IMR-90 (cell line): ENCODE measurements at regions not wholly inside any gene's neighbourhood (a gene's known extent, or its start where the extent isn't known, plus 50 kb on each side); places are given as distances from the start of the nearest gene placed in this dataset.

Experiments used
- ATAC-seq: fragments of 200-7000 bp; cut with Tn5 transposase; 2 replicates; pipeline ENCODE4 v1.9.1; 2020; ENCODE audit warnings: low read depth, mild to moderate bottlenecking, moderate library complexity
- BruUV-seq: library from RNA; stranded (reverse); fragments of 400-500 nt; replicated peaks from 2 replicates; lab custom pipeline; 2021; lab: Mats Ljungman, UMichigan
- CTCF ChIA-PET: fragments of 300-600 bp; formaldehyde crosslinking; extraction: SDS; loops from one replicate; lab custom pipeline; 2021; ENCODE audit warnings: antibody characterized with exemption; lab: Yijun Ruan, JAX
- POLR2A ChIA-PET: fragments of 300-600 bp; sonication (Branson Sonifier 250); formaldehyde crosslinking; loops from one replicate; lab custom pipeline; 2022; ENCODE audit warnings: antibody characterized with exemption; ENCODE audit not compliant: unreplicated experiment; lab: Charles Lee
- DNase-seq: peaks from one replicate; pipeline ENCODE4 v3.0.0; 2013
- H2AFZ ChIP-seq: replicated peaks from 2 replicates; pipeline ENCODE3; 2013; ENCODE audit warnings: low read length, mild to moderate bottlenecking; ENCODE audit not compliant: poor library complexity
- H2AK5ac ChIP-seq: 2 replicates; pipeline ENCODE4 v1.6.1; 2013; ENCODE audit warnings: low read depth, low read length, inconsistent platforms
- H2AK9ac ChIP-seq: replicated peaks from 2 replicates; pipeline ENCODE3; 2013; ENCODE audit warnings: mild to moderate bottlenecking, low read depth, low read length, moderate library complexity; ENCODE audit not compliant: poor library complexity
- H2BK120ac ChIP-seq: 2 replicates; pipeline ENCODE4 v1.6.1; 2013; ENCODE audit warnings: low read depth, low read length, inconsistent platforms
- H2BK15ac ChIP-seq: 3 replicates; pipeline ENCODE4 v1.6.1; 2013; ENCODE audit warnings: low read depth, low read length, inconsistent platforms
- H2BK20ac ChIP-seq: 2 replicates; pipeline ENCODE4 v1.6.1; 2013; ENCODE audit warnings: low read depth, mild to moderate bottlenecking, inconsistent platforms, low read length, moderate library complexity
- H2BK5ac ChIP-seq: 2 replicates; pipeline ENCODE4 v1.6.1; 2013; ENCODE audit warnings: mild to moderate bottlenecking, low read depth, low read length, inconsistent platforms; ENCODE audit not compliant: poor library complexity, severe bottlenecking
- H3K14ac ChIP-seq: replicated peaks from 2 replicates; pipeline ENCODE4 v1.6.1; 2013; ENCODE audit warnings: low read depth, low read length, inconsistent platforms
- H3K18ac ChIP-seq: 2 replicates; pipeline ENCODE4 v1.6.1; 2013; ENCODE audit warnings: low read depth, low read length, control low read depth
- H3K23ac ChIP-seq: 2 replicates; pipeline ENCODE4 v1.6.1; 2013; ENCODE audit warnings: low read depth, low read length, inconsistent platforms
- H3K27ac ChIP-seq: 2 replicates; pipeline ENCODE4 v1.5.1; 2013; ENCODE audit warnings: mild to moderate bottlenecking, control low read depth, low read length; ENCODE audit not compliant: insufficient read depth
- H3K27me3 ChIP-seq: 2 replicates; pipeline ENCODE4 v1.6.1; 2013; ENCODE audit warnings: low read length; ENCODE audit not compliant: control insufficient read depth, insufficient read depth
- H3K36me3 ChIP-seq: 2 replicates; pipeline ENCODE4 v1.6.1; 2013; ENCODE audit warnings: low read length, mixed read lengths; ENCODE audit not compliant: control insufficient read depth, insufficient read depth
- H3K4ac ChIP-seq: 2 replicates; pipeline ENCODE4 v1.6.1; 2013; ENCODE audit warnings: low read depth, low read length, inconsistent platforms
- H3K4me1 ChIP-seq: 2 replicates; pipeline ENCODE4 v1.6.1; 2013; ENCODE audit warnings: low read length, mixed read lengths; ENCODE audit not compliant: control insufficient read depth, insufficient read depth
- H3K4me2 ChIP-seq: 2 replicates; pipeline ENCODE4 v1.6.1; 2013; ENCODE audit warnings: low read depth, mild to moderate bottlenecking, control low read depth, low read length, moderate library complexity
- H3K4me3 ChIP-seq: 2 replicates; pipeline ENCODE4 v1.5.1; 2013; ENCODE audit warnings: low read depth, mild to moderate bottlenecking, control low read depth, low read length, moderate library complexity; ENCODE audit not compliant: insufficient read depth
- H3K56ac ChIP-seq: 2 replicates; pipeline ENCODE4 v1.6.1; 2013; ENCODE audit warnings: low read length, inconsistent platforms; ENCODE audit not compliant: insufficient read depth; ENCODE audit errors: extremely low read depth
- H3K79me1 ChIP-seq, 2 experiments: 2 replicates each; pipeline ENCODE4 v1.6.1; 2013; ENCODE audit warnings: low read length in 2 of 2, inconsistent platforms in 1 of 2, low read depth in 1 of 2
- H3K9ac ChIP-seq: 2 replicates; pipeline ENCODE4 v1.6.1; 2013; ENCODE audit warnings: low read depth, low read length, control low read depth
- H3K9me1 ChIP-seq: 2 replicates; pipeline ENCODE4 v1.6.1; 2013; ENCODE audit warnings: low read length, inconsistent platforms; ENCODE audit not compliant: insufficient read depth
- H3K9me3 ChIP-seq: 2 replicates; pipeline ENCODE4 v1.6.1; 2013; ENCODE audit warnings: low read length; ENCODE audit not compliant: control insufficient read depth, insufficient read depth
- H4K20me1 ChIP-seq: 2 replicates; pipeline ENCODE4 v1.6.1; 2013; ENCODE audit warnings: low read length, inconsistent platforms; ENCODE audit not compliant: insufficient read depth
- H4K5ac ChIP-seq: 2 replicates; pipeline ENCODE4 v1.6.1; 2013; ENCODE audit warnings: mild to moderate bottlenecking, low read depth, low read length, control low read depth
- H4K8ac ChIP-seq, 2 experiments: 2 replicates each; pipeline ENCODE4 v1.6.1; 2013; ENCODE audit warnings: low read depth in 2 of 2, low read length in 2 of 2, control low read depth in 1 of 2, inconsistent platforms in 1 of 2
- H4K91ac ChIP-seq: 2 replicates; pipeline ENCODE4 v1.6.1; 2013; ENCODE audit warnings: low read depth, low read length, inconsistent platforms; ENCODE audit not compliant: insufficient read depth
- BHLHE40 ChIP-seq: fragments of 150-350 bp; IDR thresholded peaks from 2 replicates; pipeline ENCODE4 v1.6.1; 2016; ENCODE audit warnings: mild to moderate bottlenecking, low read depth, low read length
- CEBPB ChIP-seq: IDR thresholded peaks from 2 replicates; pipeline ENCODE4 v1.6.1; 2012; ENCODE audit warnings: low read depth, low read length, improper control_type of control experiment
- CTCF ChIP-seq: conservative IDR thresholded peaks from 2 replicates; pipeline ENCODE4 v1.5.1; 2012; ENCODE audit warnings: mild to moderate bottlenecking, low read depth, low read length, improper control_type of control experiment
- ELK1 ChIP-seq: fragments of 150-350 bp; IDR thresholded peaks from 2 replicates; pipeline ENCODE4 v1.6.1; 2016; ENCODE audit warnings: low read depth, mild to moderate bottlenecking, low read length, moderate library complexity, borderline replicate concordance
- FOS ChIP-seq: fragments of 150-350 bp; IDR thresholded peaks from 2 replicates; pipeline ENCODE4 v1.6.1; 2016; ENCODE audit warnings: low read depth, low read length
- MAZ ChIP-seq: IDR thresholded peaks from 2 replicates; pipeline ENCODE4 v1.6.1; 2012; ENCODE audit warnings: low read depth, mild to moderate bottlenecking, low read length, improper control_type of control experiment, moderate library complexity, borderline replicate concordance
- MXI1 ChIP-seq: IDR thresholded peaks from 2 replicates; pipeline ENCODE4 v1.6.1; 2012; ENCODE audit warnings: low read depth, mild to moderate bottlenecking, low read length, moderate library complexity, borderline replicate concordance
- NFE2L2 ChIP-seq: fragments of 150-350 bp; IDR thresholded peaks from 2 replicates; pipeline ENCODE4 v1.6.1; 2016; ENCODE audit warnings: low read depth, mild to moderate bottlenecking, low read length
- POLR2A ChIP-seq: IDR thresholded peaks from 2 replicates; pipeline ENCODE4 v1.6.1; 2012; ENCODE audit warnings: mild to moderate bottlenecking, low read depth, low read length
- RAD21 ChIP-seq: IDR thresholded peaks from 2 replicates; pipeline ENCODE4 v1.6.1; 2012; ENCODE audit warnings: low read length, improper control_type of control experiment
- RCOR1 ChIP-seq: IDR thresholded peaks from 2 replicates; pipeline ENCODE4 v1.6.1; 2012; ENCODE audit warnings: mild to moderate bottlenecking, low read length, improper control_type of control experiment; ENCODE audit not compliant: insufficient replicate concordance
- RFX5 ChIP-seq: IDR thresholded peaks from 2 replicates; pipeline ENCODE4 v1.8.0; 2012; ENCODE audit warnings: low read depth, mild to moderate bottlenecking, low read length, moderate library complexity
- SMC3 ChIP-seq: fragments of 150-350 bp; IDR thresholded peaks from 2 replicates; pipeline ENCODE4 v1.6.1; 2016; ENCODE audit warnings: low read depth, mild to moderate bottlenecking, antibody characterized with exemption, low read length, moderate library complexity
- USF2 ChIP-seq: fragments of 150-350 bp; IDR thresholded peaks from 2 replicates; pipeline ENCODE4 v1.6.1; 2017; ENCODE audit warnings: mild to moderate bottlenecking, antibody characterized with exemption, low read length, low read depth
- WGBS, 2 experiments: methylation state at CpG; one replicate each; pipeline versions ENCODE4 v1.1.5 to v1.1.7; 2013; ENCODE audit warnings: missing lambda C conversion rate in 2 of 2; ENCODE audit not compliant: insufficient read length in 1 of 2; ENCODE audit errors: extremely low coverage in 2 of 2; 5-methylcytosine and 5-hydroxymethylcytosine counted together
- dilution Hi-C: fragments of 300-500 bp; cut with HindIII; formaldehyde crosslinking; loops from one replicate; pipeline ENCODE4 v1.14.3; 2018; ENCODE audit warnings: low sequenced_read_pairs; ENCODE audit not compliant: unreplicated experiment
- in situ Hi-C: fragments of 300-500 bp; cut with MboI; formaldehyde crosslinking; loops from 3 replicates; pipeline ENCODE4 v1.14.3; 2019; ENCODE audit warnings: low sequenced_read_pairs, inconsistent platforms, mixed read lengths
- intact Hi-C: fragments of 100-400 bp; cut with micrococcal nuclease; formaldehyde crosslinking; loops from 2 replicates; pipeline ENCODE4 v1.10.0; 2022

- no peak overlapping the region for H2AK5ac ChIP-seq
- H3K4me1 ChIP-seq, result peaks cover under 1% of the 10 kb centered on the region; the same call in 1 of the 2 replicates
- no peak overlapping the region for H2BK120ac ChIP-seq
- no peak for ATAC-seq
- TF ChIP-seq USF2 (no peak), BHLHE40 (no peak), CEBPB (no peak), RAD21 (no peak), POLR2A (no peak), CTCF (no peak), ELK1 (no peak), MAZ (no peak), SMC3 (no peak), FOS (no peak), NFE2L2 (no peak), RCOR1 (no peak), MXI1 (no peak), RFX5 (no peak)
- no peak overlapping the region for H3K4me3 ChIP-seq
- H3K14ac ChIP-seq, result no peak overlapping the region
- ChIA-PET POLR2A (no interaction called here), CTCF (interaction anchor here (0.6 kb wide), 1 partner anchor 283 kb away, joined by 3 read pairs; no protein-coding TSS in a partner anchor)
- no peaks in the 10 kb centered on the region for H3K9me1 ChIP-seq
- H3K27me3 ChIP-seq, result no peaks in the 10 kb centered on the region
- no peak overlapping the region for H3K23ac ChIP-seq
- no peak overlapping the region for H4K5ac ChIP-seq
- no TSS peak for BruUV-seq
- H4K8ac ChIP-seq, result no peak overlapping the region
- H4K20me1 ChIP-seq, result no peaks in the 10 kb centered on the region
- H3K36me3 ChIP-seq, result no peaks in the 10 kb centered on the region
- no peak overlapping the region for H3K56ac ChIP-seq
- H3K9me3 ChIP-seq, result no peaks in the 10 kb centered on the region
- no peak overlapping the region for H3K4me2 ChIP-seq
- H3K18ac ChIP-seq, result no peak overlapping the region
- H2BK15ac ChIP-seq, result no peak overlapping the region
- peak; percentile 31 for DNase-seq
- no peak overlapping the region for H2BK5ac ChIP-seq
- dilution Hi-C loops, result no loop called here
- H2BK20ac ChIP-seq, result no peak overlapping the region
- in situ Hi-C loops, result no loop called here
- no peak overlapping the region for H2AFZ ChIP-seq
- intact Hi-C loops, result no loop called here
- H4K91ac ChIP-seq, result no peak overlapping the region
- H3K27ac ChIP-seq, result no peak overlapping the region
- H3K4ac ChIP-seq, result no peak overlapping the region
- H3K79me1 ChIP-seq, result no peaks in the 10 kb centered on the region; a peak in 1 of 4 replicates
- WGBS, 2 experiments, result no CpG with 5 or more reads among the region's 2 CpGs
- no peak overlapping the region for H2AK9ac ChIP-seq
- no peak overlapping the region for H3K9ac ChIP-seq
These were observed 172.7 kb upstream of the IL15 start for GRCh38 chr4:141463678-141464077.
